AG04449 (cell line): ENCODE measurements at regions not wholly inside any gene's neighbourhood (a gene's known extent, or its start where the extent isn't known, plus 50 kb on each side); places are given as distances from the start of the nearest gene placed in this dataset.

Source experiments
- CTCF ChIA-PET: fragments of 350-600 bp; formaldehyde crosslinking; extraction: SDS; loops from one replicate; lab custom pipeline; 2021; ENCODE audit warnings: antibody characterized with exemption; lab: Yijun Ruan, JAX
- POLR2A ChIA-PET: fragments of 400-600, 350-600 bp; formaldehyde crosslinking; extraction: SDS; loops from one replicate; lab custom pipeline; 2020; ENCODE audit warnings: antibody characterized with exemption, inconsistent platforms; lab: Yijun Ruan, JAX
- DNase-seq: peaks from one replicate; pipeline ENCODE4 v3.0.0-alpha.2; 2010; ENCODE audit warnings: low read depth, low spot score
- H3K4me3 ChIP-seq: 2 replicates; pipeline ENCODE4 v1.5.1; 2011; ENCODE audit warnings: low read depth, mild to moderate bottlenecking, control low read depth, low read length
- TF ChIP-seq, protein P1 (sequence below): IDR thresholded peaks from one replicate; pipeline ENCODE4 v1.5.1; 2011; ENCODE audit warnings: mild to moderate bottlenecking, moderate library complexity, low read length, control low read depth, inconsistent platforms; ENCODE audit not compliant: insufficient read depth; ENCODE audit errors: missing control alignments

GRCh38 chr11:111119751-111120150 is 125.8 kb upstream of the POU2AF2 start:
- H3K4me3 ChIP-seq: no peak overlapping the region
- TF ChIP-seq, protein P1, sequence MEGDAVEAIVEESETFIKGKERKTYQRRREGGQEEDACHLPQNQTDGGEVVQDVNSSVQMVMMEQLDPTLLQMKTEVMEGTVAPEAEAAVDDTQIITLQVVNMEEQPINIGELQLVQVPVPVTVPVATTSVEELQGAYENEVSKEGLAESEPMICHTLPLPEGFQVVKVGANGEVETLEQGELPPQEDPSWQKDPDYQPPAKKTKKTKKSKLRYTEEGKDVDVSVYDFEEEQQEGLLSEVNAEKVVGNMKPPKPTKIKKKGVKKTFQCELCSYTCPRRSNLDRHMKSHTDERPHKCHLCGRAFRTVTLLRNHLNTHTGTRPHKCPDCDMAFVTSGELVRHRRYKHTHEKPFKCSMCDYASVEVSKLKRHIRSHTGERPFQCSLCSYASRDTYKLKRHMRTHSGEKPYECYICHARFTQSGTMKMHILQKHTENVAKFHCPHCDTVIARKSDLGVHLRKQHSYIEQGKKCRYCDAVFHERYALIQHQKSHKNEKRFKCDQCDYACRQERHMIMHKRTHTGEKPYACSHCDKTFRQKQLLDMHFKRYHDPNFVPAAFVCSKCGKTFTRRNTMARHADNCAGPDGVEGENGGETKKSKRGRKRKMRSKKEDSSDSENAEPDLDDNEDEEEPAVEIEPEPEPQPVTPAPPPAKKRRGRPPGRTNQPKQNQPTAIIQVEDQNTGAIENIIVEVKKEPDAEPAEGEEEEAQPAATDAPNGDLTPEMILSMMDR: no peak
- ChIA-PET CTCF (no interaction called here), POLR2A (no interaction called here)
- no peak for DNase-seq

DNA sequence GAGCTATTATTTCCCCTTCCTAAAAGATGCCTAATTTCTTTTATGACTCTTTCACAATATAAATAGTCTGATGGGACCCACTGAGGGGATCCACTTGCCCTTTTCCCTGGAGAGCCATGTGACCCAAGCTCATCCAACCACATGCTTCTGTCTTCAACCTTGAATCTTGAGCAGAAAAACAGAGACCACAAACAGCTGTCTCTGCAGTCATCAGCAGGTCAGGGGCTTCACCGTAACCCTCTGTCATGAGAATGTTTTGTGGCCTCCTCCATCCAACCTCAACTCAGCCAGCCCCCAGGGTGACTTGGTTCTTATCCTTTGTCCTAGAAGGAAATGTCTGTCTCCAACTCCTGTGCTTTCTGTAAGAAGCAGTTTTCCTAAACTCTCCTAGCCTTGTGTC is 129.6 kb upstream of the POU2AF2 start:
- no peak for DNase-seq
- POLR2A ChIA-PET: no interaction called here

DNA sequence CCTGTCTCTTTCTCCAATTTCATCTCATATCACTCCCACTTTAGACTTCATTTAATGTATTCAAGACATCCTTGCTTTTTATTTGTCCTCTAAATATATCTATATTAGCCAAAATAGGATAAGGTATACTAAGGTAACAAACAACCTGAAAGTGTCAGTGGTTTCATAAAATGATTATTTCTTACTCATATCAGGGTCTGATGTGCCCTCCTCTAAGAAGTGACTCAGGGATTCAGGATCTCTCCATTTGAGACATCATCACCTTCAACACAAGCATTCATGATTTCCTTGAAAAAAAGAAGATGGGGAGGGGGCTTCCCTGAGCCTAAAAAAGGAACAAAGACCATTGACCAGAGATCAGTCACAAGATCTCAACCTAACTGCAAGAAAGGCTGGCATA is 131.4 kb upstream of the POU2AF2 start:
- TF ChIP-seq, protein P1: no peak
- no peak overlapping the region for H3K4me3 ChIP-seq
- POLR2A ChIA-PET: no interaction called here
- CTCF ChIA-PET: no interaction called here
- DNase-seq: no peak

More for the DNA sequence above, 129.6 kb upstream of the POU2AF2 start:
- TF ChIP-seq, protein P1: no peak
- H3K4me3 ChIP-seq: no peak overlapping the region
- CTCF ChIA-PET: no interaction called here

- POLR2A ChIA-PET: no interaction called here
- DNase-seq: no peak
- CTCF ChIA-PET: no interaction called here
- no peak overlapping the region for H3K4me3 ChIP-seq
- TF ChIP-seq, protein P1: no peak
These were observed 132.9 kb upstream of the POU2AF2 start for GRCh38 chr11:111112614-111113013.

- DNase-seq: no peak
These were observed 138.0 kb upstream of the POU2AF2 start for GRCh38 chr11:111107501-111107900.

GRCh38 chr11:111106641-111107040 is 138.9 kb upstream of the POU2AF2 start:
- ChIA-PET POLR2A (no interaction called here), CTCF (no interaction called here)
- DNase-seq: no peak
- no peak overlapping the region for H3K4me3 ChIP-seq
- TF ChIP-seq, protein P1: no peak

More at GRCh38 chr11:111107501-111107900, 138.0 kb upstream of the POU2AF2 start:
- no peak overlapping the region for H3K4me3 ChIP-seq
- ChIA-PET CTCF (no interaction called here), POLR2A (no interaction called here)
- TF ChIP-seq, protein P1: no peak
